Endothelial cell of umbilical vein (primary cell): ENCODE measurements at regions not wholly inside any gene's neighbourhood (a gene's known extent, or its start where the extent isn't known, plus 50 kb on each side); places are given as distances from the start of the nearest gene placed in this dataset.

Experiments used
- BruUV-seq: library from RNA; stranded (reverse); fragments of 400-500 nt; replicated peaks from 2 replicates; lab custom pipeline; 2021; lab: Mats Ljungman, UMichigan
- CTCF ChIA-PET: fragments of 300-600, 350-600 bp; sonication (Branson Sonifier 250); formaldehyde crosslinking; loops from one replicate; lab custom pipeline; 2021; ENCODE audit warnings: antibody characterized with exemption, inconsistent platforms; lab: Charles Lee
- POLR2A ChIA-PET: fragments of 300-600, 350-600 bp; sonication (Branson Sonifier 250); formaldehyde crosslinking; loops from one replicate; lab custom pipeline; 2021; ENCODE audit warnings: antibody characterized with exemption, inconsistent platforms; lab: Charles Lee
- DNase-seq: peaks from one replicate; pipeline ENCODE4 v3.0.0-alpha.2; 2011; ENCODE audit warnings: low read depth, low spot score
- FAIRE-seq: peaks from 2 replicates; lab custom pipeline; 2011; peaks lifted over from hg19 to GRCh38; lab: Jason Lieb, UNC
- H2AFZ ChIP-seq: 2 replicates; pipeline ENCODE4 v1.6.0; 2012; ENCODE audit warnings: low read depth, low read length, control low read depth, inconsistent platforms
- H3K27ac ChIP-seq: 2 replicates; pipeline ENCODE4 v1.5.1; 2011; ENCODE audit warnings: low read depth, mild to moderate bottlenecking, control low read depth, low read length, moderate library complexity; ENCODE audit not compliant: insufficient read depth
- H3K27me3 ChIP-seq, 2 experiments: 2 replicates each; pipeline versions ENCODE4 v1.6.0 to v1.6.1; 2011; ENCODE audit warnings: low read length in 2 of 2, mixed read lengths in 1 of 2; ENCODE audit not compliant: control insufficient read depth in 2 of 2, insufficient read depth in 2 of 2
- H3K36me3 ChIP-seq, 2 experiments: 2 replicates in 1 of 2; 3 replicates in 1 of 2; pipeline ENCODE4 v1.5.1; 2011; ENCODE audit warnings: low read length in 2 of 2, mild to moderate bottlenecking in 1 of 2, moderate library complexity in 1 of 2; ENCODE audit not compliant: control insufficient read depth in 2 of 2, insufficient read depth in 2 of 2; ENCODE audit errors: extremely low read depth in 1 of 2
- H3K4me1 ChIP-seq: 3 replicates; pipeline ENCODE4 v1.5.1; 2011; ENCODE audit warnings: mild to moderate bottlenecking, low read length; ENCODE audit not compliant: control insufficient read depth, insufficient read depth; ENCODE audit errors: extremely low read depth
- H3K4me2 ChIP-seq: 2 replicates; pipeline ENCODE4 v1.6.1; 2011; ENCODE audit warnings: low read length, control low read depth, mixed read lengths; ENCODE audit not compliant: insufficient read depth
- H3K4me3 ChIP-seq, 3 experiments: fragments of 200-600 bp in 1 of 3; sonication (generic), shearing (Covaris generic) in 1 of 3; replicated peaks in 1 of 3; 2 replicates each; pipeline ENCODE4 v1.5.1; 2011 to 2016; ENCODE audit warnings: control low read depth in 3 of 3, low read length in 3 of 3, mild to moderate bottlenecking in 2 of 3, inconsistent platforms in 1 of 3, low read depth in 1 of 3, moderate library complexity in 1 of 3; ENCODE audit not compliant: insufficient read depth in 1 of 3
- H3K79me2 ChIP-seq: 2 replicates; pipeline ENCODE4 v1.6.0; 2012; ENCODE audit warnings: low read length, inconsistent platforms; ENCODE audit not compliant: control insufficient read depth, insufficient read depth
- H3K9ac ChIP-seq: replicated peaks from 2 replicates; pipeline ENCODE3; 2011; ENCODE audit warnings: low read length, control low read depth; ENCODE audit not compliant: insufficient read depth; ENCODE audit errors: extremely low read depth
- H3K9me1 ChIP-seq: replicated peaks from 3 replicates; pipeline ENCODE4 v1.6.0; 2011; ENCODE audit warnings: mild to moderate bottlenecking, low read length; ENCODE audit not compliant: control insufficient read depth, insufficient read depth; ENCODE audit errors: extremely low read depth
- H3K9me3 ChIP-seq: replicated peaks from 2 replicates; pipeline ENCODE4 v1.5.1; 2012; ENCODE audit warnings: low read length, inconsistent platforms; ENCODE audit not compliant: control insufficient read depth, insufficient read depth
- H4K20me1 ChIP-seq: replicated peaks from 2 replicates; pipeline ENCODE3; 2011; ENCODE audit warnings: mild to moderate bottlenecking, low read length; ENCODE audit not compliant: control insufficient read depth, insufficient read depth; ENCODE audit errors: extremely low read depth
- EZH2 ChIP-seq: IDR thresholded peaks from 2 replicates; pipeline ENCODE4 v1.6.1; 2012; ENCODE audit warnings: borderline replicate concordance, low read depth, mild to moderate bottlenecking, moderate library complexity, low read length, inconsistent platforms; ENCODE audit not compliant: severe bottlenecking
- FOS ChIP-seq: IDR thresholded peaks from 2 replicates; pipeline ENCODE4 v1.6.1; 2011; ENCODE audit warnings: mild to moderate bottlenecking, low read length, moderate library complexity, borderline replicate concordance; ENCODE audit not compliant: insufficient read depth
- GATA2 ChIP-seq: IDR thresholded peaks from 2 replicates; pipeline ENCODE4 v1.7.0; 2011; ENCODE audit warnings: low read depth, mild to moderate bottlenecking, moderate library complexity, mixed read lengths, low read length; ENCODE audit not compliant: insufficient read length, insufficient read depth
- MYC ChIP-seq: IDR thresholded peaks from one replicate; pipeline ENCODE4 v1.6.1; 2011; ENCODE audit warnings: mild to moderate bottlenecking, low read depth, low read length
- POLR2A ChIP-seq: IDR thresholded peaks from 2 replicates; pipeline ENCODE4 v1.6.1; 2012; ENCODE audit warnings: low read depth, mild to moderate bottlenecking, control low read depth, low read length
- POLR2AphosphoS5 ChIP-seq: IDR thresholded peaks from 2 replicates; pipeline ENCODE4 v1.6.1; 2012; ENCODE audit warnings: low read depth, mild to moderate bottlenecking, control low read depth, low read length, moderate library complexity; ENCODE audit not compliant: insufficient read depth
- dilution Hi-C: fragments of 300-500 bp; cut with MboI; formaldehyde crosslinking; loops from one replicate; pipeline ENCODE4 v1.15.0; 2019; ENCODE audit warnings: low sequenced_read_pairs; ENCODE audit not compliant: extremely low pct_ligation_motif_present
- intact Hi-C: fragments of 100-400 bp; cut with micrococcal nuclease; formaldehyde crosslinking; loops from one replicate; pipeline ENCODE4 v1.10.0; 2022
- TF ChIP-seq, protein P1 (sequence below), 2 donors: IDR thresholded peaks; 1 replicate in 1 of 2; 2 replicates in 1 of 2; pipeline ENCODE4 v1.5.1; 2011; ENCODE audit warnings: low read length in 2 of 2, mild to moderate bottlenecking in 2 of 2, moderate library complexity in 2 of 2, control low read depth in 1 of 2, inconsistent platforms in 1 of 2, low read depth in 1 of 2; ENCODE audit not compliant: insufficient read depth in 1 of 2; ENCODE audit errors: extremely low read depth in 1 of 2

DNA sequence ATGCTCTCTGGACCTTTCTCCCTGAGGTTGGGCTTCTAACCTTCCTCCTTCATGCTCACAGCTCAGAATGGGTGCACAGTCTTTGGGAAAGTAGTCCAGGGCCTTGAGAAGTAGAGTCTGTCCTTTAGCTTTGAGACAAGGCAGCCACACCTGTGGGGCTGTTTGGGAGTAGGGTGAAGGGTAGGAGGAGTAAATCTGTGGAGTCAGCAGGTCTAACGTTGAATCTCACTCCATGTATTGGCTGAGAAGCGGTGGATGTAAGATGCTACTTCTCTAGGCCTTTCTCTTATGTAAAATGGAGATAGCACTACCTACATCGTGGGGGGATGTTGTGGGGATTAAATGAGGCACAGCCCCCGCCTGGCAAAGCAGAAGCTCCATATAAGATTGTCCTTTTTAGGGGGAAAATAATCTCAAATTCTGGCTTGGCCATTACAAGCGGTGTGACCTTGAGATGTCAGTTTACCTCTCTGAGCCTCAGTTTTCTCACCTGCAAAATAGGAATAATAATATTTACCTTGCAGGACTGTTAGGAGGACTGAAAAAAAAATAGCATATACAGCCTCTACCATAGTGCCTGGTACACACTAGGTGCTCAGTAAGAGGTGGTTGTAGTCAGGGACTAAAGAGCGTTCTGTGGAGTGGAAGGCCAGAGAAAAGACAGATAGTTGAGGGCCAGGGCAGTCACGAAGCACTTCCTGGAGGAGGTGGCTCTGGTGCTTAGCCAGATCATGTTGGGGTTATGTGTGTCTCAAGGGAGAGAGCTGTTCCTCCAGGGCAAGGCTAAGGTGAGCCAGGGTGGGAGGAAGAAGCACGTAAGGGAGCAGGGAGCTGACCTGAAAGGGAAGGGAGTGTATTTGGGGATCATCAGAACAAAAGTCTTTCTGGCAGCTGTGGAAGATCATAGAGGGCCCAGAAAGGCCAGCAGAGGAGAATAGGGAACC lies 82.8 kb upstream of the MRPS22 start:
- POLR2A ChIA-PET = no interaction called here
- H3K4me2 ChIP-seq = no peak overlapping the region
- FAIRE-seq (no peak), DNase-seq (no peak)
- dilution Hi-C loops = no loop called here
- no peaks in the 10 kb centered on the region for H3K9me3 ChIP-seq
- no peaks in the 10 kb centered on the region for H3K9me1 ChIP-seq
- no peaks in the 10 kb centered on the region for H3K4me1 ChIP-seq
- TF ChIP-seq, protein P1, sequence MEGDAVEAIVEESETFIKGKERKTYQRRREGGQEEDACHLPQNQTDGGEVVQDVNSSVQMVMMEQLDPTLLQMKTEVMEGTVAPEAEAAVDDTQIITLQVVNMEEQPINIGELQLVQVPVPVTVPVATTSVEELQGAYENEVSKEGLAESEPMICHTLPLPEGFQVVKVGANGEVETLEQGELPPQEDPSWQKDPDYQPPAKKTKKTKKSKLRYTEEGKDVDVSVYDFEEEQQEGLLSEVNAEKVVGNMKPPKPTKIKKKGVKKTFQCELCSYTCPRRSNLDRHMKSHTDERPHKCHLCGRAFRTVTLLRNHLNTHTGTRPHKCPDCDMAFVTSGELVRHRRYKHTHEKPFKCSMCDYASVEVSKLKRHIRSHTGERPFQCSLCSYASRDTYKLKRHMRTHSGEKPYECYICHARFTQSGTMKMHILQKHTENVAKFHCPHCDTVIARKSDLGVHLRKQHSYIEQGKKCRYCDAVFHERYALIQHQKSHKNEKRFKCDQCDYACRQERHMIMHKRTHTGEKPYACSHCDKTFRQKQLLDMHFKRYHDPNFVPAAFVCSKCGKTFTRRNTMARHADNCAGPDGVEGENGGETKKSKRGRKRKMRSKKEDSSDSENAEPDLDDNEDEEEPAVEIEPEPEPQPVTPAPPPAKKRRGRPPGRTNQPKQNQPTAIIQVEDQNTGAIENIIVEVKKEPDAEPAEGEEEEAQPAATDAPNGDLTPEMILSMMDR (IDR thresholded peaks at IDR 0.05; ENCODE audit: extremely low read depth in 1 of 2, insufficient read depth in 1 of 2, low read depth in 1 of 2, low read length in 2 of 2) = no peak
- TF ChIP-seq EZH2 = no peak
- no peak for TF ChIP-seq GATA2
- no peak for TF ChIP-seq POLR2A
- no peak for TF ChIP-seq POLR2AphosphoS5
- TF ChIP-seq MYC = no peak
- TF ChIP-seq FOS = no peak
- no peak overlapping the region for H2AFZ ChIP-seq
- no peaks in the 10 kb centered on the region for H3K27me3 ChIP-seq
- no peak overlapping the region for H3K27ac ChIP-seq
- no peaks in the 10 kb centered on the region for H4K20me1 ChIP-seq
- intact Hi-C loops = no loop called here
- H3K4me3 ChIP-seq = no peak overlapping the region
- BruUV-seq = no TSS peak
- no peaks in the 10 kb centered on the region for H3K79me2 ChIP-seq
- no peaks in the 10 kb centered on the region for H3K36me3 ChIP-seq
- H3K9ac ChIP-seq = no peak overlapping the region
- CTCF ChIA-PET = no interaction called here
